OCI-M1 (cell line): ENCODE measurements at regions not wholly inside any gene's neighbourhood (a gene's known extent, or its start where the extent isn't known, plus 50 kb on each side); places are given as distances from the start of the nearest gene placed in this dataset.
"Not testable (repeated sequence)": the region's sequence is repeated elsewhere in the genome, so short reads cannot be mapped to it uniquely, and the experiment has no call there.

Experiments
- DNase-seq: peaks from one replicate; lab custom pipeline; 2025; lab: John Stamatoyannopoulos, UW

DNA sequence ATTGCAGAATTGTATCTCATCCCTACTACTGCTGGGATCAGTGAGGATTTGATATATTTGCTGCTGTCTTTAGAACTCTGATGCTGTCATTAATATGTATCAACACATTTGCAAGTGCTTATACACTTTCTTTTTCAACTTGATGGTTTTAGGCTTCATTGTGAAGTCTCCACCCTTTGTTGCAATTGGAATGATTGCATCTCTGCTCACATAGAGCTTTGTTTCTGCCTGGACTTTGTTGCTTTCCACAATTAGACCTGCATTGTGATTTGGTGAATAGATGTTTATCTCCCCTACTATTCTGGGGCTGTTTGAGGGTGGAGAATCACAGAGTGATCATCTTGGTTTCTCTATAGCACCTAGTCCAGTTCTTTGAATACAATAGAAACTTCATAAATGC is 666.7 kb downstream of the EPM2A start:
- no peak for DNase-seq

DNA sequence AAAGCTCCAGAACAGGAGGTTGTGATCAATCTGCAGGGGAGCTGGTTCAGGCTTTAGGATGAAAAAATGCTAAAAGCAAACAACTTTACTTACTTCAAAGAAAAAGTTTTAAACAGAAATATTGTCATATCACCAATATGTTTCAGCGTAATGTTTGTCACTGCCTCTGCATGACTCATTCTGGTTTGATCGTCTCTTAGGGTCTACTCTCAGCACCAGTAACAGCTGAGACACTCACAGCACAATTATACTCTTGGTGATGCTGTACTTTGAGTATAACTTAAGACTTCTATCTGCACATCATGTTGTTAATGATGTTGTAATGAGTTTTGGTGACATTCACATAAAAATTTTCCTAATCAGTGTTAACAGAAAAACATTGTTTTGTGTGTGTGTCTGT is 665.4 kb downstream of the EPM2A start:
- DNase-seq: no peak

DNA sequence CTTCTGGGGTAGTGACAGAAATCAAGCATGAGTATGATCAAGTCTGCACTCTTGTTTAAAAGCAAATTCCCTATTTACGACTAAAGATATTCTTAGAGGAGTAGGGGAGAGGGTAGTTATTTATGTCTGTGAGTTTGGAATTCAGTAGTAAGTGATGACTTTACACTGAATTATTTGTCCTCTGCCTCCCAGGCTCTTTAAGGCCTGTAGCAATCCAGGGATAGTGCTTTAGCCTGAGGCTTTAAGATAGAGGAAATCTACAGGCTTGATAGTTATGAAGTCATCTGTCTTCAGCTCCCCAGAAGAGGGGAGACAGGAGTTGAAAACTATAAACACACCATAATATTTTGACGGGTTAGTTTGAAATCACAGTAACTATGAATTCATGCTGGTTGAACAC is 664.5 kb downstream of the EPM2A start:
- DNase-seq: no peak

DNA sequence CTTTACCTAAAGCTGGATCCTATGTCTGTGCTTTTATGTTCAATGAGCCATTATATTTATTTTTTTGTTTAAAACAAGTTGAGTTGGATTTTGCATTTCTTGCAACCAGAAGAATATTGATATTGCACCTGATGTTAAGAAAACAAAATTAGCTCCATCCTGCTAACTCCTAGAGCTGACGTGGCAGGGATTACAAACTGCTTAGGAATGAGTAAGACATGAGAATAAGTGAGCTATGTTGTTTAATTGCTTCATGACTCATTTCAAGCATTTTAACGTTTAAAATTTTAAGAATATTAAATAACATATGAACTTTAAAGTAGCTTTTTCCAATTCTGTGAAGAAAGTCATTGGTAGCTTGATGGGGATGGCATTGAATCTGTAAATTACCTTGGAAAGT is 663.5 kb downstream of the EPM2A start:
- DNase-seq: no peak

DNA sequence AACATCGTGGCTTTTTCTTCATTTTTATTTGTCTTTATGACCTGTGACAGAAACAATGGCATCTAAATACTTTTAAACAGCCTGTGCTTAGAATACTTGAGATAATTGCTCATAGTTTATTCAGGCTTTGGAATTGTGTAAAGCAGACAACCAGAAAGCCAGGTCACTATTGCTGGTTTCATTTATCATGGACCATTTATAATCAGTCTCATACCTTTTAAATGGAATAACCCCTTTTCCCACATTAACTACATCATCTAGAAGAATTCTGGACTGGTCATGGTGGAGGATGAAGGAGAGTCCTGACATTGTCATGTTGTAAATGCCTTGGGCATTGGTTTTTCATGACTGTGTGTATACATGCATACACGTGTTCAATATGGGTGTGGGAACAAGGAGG is 661.5 kb downstream of the EPM2A start:
- no peak for DNase-seq

DNA sequence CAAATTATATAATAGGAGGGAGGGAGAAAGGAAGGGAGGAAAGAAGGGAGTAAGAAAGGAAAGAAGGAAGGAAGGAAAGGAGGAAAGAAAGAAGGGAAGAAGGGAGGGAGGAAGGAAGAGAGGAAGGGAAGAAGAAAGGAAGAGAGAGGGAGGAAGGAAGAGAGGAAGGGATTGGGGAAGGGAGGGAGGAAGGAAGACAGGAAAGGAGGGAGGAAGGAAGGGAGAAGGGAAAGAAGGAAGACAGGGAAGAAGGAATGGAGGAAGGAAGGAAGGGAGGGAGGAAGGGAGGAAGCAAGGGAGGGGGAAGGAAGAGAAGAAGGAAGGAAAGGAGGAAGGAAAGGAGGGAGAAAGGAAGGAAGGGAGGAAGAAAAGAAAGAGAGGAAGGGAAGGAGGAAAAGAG is 660.5 kb downstream of the EPM2A start:
- no peak for DNase-seq

DNA sequence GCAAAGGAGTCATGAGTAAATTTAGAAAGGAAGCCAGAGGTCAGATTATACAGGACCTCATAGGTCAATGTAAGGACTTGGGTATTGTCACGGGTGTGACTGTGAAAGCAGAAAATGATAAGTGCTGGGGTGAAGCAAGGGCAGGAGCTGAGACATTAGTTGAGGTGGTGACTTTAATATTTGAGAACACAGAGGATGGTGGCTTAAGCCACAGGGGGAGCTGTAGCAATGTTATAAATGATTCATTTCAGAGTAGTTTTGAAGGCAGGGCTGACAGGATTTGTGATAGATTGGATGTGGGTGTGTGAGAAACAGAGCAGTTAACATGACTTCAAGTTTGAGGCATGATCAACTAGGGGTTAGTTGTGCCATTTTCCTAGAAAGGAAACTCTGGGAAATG is 659.9 kb downstream of the EPM2A start:
- DNase-seq: peak; percentile 57

DNA sequence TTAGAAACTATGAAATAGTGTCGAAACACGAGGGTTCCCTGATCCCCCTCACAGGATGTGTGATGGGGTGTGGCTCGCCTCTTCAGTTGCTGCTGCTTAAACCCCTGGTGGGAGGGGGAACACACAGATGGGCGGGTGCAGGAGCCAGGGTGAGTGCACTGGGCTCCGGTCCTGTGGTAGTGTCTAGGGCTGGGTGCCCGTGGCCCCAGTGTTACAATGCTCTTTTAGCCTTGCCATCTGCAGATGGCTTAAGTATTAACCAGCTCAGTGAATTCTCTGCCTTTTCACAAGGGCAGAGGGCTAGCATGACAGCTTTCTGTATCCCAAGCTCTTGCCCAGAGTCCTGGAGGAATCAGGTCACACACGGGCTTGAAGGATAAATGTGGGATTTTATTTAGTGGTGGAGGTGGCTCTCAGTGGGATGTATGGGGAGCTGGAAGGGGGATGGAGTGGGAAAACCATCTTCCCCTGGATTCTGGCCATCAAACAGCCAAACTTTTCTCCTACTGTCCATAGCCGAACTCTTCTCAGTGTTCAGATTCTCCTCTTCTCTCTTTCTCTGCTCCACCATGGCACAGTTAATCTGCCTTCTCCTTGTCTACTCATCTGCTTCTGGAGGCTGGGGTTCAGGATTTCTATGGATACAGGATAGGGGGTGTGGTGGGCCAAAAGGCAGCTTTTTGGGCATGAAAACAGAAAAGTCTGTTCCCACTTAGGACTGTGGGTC is 659.0 kb downstream of the EPM2A start:
- no peak for DNase-seq

DNA sequence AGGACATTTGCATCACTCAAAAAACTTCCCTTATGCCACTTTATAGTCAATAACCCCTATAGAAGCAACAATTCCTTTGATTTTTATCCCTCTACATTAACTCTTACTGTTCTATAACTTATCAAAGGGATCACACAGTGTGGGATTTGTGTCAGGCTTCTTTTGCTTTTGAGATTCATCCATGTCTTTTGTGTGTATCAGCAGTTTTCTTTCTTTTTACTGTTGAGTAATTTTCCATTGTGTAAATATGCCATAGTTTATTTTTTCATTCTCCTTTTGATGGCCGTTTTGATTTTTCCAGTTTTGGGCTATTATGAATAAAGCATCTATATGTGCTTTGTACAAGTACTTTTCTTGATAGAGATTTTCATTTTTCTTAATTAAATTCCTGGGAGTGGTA is 657.9 kb downstream of the EPM2A start:
- no peak for DNase-seq

DNA sequence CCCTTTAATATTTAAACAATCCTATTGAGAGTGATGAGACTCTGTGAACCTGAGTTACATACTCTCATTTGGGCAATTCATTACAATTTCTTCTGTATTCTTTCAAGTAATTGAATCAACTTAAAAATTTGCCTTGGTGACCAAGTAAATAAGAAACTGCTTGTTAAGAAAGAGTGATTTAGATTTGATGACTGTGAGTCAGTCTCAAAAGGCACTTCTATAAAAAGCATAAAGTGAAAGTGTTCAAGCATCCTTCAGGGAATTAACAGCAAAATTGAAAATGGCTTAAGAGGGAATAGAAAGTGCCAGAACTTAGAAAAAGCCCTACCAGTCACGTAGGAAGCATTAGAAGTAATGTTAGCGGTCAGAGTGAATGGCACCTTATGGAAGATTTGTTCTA is 654.7 kb downstream of the EPM2A start:
- no peak for DNase-seq

DNA sequence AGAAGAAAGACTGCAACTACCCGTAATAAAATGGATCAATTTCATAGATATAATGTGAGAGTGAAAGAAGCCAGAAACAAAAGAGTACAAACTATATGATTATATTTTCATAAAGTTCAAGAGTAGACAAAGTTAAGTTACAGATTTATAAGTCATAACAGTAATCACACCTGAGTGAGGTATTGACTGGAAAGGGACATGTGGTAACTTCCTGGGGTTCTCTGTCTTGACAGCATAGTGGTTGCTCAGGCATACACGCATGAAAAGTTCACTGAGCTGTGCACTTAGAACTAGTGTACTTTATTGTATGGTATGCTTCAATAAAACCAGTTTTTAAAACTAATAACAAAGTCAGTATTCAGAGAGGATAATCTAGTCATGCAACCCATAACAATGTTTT is 653.6 kb downstream of the EPM2A start:
- DNase-seq: no peak

DNA sequence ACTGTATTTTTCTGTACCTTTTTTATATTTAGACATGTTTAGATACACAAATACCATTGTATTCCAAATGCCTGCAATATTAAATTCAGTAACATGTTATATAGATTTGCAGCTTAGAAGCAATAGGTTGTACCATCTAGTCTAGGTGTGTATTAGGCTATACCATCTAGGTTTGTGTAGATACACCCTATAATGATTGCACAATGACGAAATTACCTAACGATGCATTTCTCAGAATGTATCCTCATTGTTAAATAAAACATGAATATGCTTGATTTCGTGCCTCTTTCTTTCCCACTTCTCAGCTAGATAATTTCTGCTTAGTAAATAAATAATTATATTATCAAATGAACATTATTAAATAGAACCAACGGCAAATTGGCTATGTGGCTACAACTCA is 653.0 kb downstream of the EPM2A start:
- no peak for DNase-seq

DNA sequence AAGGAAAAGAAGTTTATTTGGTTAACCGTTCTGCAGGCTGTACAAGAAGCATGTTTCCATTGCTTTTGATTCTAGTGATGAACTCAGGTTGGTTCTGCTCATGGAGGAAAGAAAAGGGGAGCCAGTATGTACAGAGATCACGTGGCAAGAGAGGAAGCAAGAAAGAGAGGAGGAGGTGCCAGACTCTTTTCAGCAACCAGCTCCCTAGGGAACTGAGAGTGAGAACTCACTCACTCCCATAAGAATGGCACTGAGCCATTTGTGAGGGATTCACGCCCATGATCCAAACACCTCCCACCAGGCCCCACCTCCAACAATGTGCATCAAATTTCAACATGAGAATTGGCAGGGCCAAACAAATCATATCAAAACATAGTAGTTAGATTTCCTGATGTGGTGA is 649.1 kb downstream of the EPM2A start:
- DNase-seq: no peak

DNA sequence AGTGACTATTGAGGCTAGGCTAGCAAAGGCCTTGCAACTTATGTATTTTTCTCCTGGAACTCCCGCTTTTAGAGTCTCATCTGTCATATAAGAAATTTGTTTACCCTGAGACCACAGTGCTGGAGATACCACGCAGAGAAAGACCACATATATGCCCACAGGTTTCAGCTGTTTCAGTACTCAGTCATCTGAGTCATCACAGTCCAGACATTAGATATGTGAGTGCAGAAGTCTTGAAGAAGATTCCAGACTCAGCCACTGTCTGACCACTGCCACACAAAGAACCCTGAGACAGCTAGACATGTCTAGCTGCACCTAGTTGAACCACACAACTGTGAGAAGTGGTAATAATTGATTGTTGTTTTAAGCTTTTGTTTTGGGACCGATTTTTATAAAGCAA is 648.3 kb downstream of the EPM2A start:
- peak; percentile 15 for DNase-seq

DNA sequence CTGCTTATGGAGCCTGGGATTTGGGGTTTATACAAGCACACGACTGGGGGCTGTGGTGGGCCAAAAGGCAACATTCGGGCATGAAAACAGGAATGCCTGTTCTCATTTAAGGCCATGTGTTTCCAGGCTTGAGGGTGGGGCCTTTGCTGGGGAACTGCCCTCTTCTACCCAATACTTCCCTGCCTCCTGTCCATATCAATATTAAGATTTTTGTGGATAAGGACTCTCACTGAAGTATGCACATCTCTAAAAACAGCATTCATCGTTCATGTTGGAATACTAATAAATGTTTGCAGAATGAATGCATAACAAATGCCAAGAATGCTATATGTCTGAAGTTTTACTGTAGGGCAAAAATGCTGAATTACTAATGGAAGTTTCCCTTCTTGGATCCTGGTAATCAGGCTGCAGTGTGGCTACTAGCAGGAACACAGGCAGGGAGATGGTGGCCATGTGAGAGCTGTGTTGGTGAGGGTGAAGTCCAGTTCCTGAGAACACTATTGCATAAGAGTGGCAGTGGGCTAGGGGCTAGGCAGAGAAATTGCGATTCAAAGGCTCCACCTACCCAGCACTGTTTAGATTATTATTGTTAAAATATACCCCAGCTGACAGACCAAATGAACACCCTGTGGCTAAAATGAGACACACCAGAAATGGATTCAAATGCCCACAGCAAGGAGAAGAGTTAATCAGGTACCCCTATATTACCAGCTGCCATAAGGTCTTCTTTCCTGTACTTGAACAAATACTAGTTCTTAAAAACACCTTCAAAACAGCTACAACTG is 644.3 kb downstream of the EPM2A start:
- no peak for DNase-seq

DNA sequence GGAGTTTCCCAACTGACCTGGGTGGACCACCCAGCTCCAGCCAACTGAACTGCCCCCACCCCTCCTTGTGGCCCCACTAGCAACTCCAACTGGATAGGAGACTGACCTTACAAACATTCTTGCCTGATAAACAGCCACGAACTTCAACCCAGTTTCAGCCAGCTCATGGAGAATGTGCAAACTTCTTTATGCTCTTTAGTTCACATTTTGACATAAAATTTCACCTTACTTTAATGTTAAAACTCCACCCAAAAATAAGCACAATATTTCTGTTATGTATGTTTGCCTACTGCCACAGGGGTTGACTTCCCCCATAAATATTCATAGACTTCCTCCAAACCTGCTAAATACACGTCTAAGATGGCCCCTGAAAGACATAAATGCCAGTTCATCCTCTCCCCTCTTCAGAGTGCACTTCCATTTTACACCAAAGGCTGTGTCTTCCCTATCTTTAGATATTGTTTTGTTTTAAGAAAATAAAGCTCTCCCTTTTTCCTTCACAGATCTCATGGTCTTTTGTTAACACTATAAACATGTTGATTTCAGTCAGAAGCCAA is 643.7 kb downstream of the EPM2A start:
- no peak for DNase-seq

DNA sequence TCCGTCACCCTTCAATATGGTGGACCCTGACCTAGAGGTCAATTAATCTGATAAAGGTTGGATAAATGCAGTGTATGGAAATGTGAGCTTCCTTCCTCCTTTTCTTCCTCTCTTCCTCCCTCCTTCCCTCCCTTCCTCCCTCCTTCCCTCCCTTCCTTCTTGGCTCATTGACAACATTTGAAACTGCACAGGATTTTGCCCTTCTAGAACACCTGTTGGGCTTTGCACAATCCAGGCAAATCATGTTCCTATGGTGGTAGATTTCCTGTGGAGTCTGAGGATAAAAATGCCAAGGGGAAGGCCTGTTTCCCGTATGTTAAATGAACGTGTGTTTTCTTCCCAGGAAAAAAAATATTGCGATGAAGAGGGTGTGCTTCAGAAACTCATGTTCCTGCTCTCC is 642.8 kb downstream of the EPM2A start:
- DNase-seq: no peak

DNA sequence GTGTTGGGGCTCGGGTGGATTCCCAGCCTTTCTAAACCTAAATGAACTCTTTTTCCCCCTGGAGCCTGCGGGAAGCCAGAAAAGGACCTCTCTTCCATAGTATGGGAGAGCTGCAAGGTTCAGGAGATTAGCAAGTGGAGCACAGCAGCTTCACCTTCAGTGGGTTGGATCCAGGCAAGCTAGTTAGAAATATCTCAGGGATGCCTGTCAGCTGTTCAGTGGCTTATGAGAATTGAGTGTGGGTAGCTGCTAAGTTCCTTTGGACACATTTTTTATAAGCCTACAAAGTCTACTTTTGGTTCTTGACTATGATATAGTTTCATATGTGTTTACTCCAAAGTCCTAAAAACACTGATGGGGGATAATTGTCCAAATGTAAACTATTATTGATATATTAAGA is 642.1 kb downstream of the EPM2A start:
- no peak for DNase-seq

DNA sequence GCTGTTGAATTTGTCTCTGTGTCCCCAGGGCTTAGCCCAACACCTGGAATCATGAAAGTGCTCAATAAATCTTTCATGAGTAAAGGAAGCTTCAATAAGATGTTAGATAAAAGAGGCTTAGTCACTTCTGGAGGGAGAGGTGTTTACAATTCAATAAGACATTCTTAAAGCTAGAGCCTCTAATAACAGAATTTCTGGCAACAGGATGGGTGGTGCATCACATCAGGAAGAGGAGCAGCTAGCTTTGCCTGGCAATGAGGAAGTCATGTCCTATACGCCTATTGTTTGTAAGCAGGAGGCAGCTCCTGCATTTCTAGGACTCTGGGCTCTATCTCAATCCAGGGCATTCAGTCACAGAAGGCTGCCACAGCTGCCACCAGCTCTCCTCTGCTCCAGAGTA is 638.5 kb downstream of the EPM2A start:
- DNase-seq: no peak

DNA sequence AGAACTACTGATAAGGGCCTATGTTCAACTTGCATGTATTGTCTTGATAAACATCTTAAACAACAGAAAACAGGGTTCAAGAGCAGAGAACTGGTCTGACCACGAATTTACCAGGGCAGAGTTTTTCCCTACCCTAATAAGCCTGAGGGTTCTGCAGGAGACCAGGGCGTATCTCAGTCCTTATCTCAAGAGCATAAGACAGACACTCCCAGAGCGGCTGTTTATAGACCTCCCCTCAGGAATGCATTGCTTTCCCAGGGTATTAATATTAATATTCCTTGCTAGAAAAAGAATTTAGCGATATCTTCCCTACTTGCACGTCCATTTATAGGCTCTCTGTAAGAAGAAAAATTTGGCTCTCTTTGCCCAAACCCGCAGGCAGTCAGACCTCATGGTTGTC is 637.2 kb downstream of the EPM2A start:
- DNase-seq: not testable (repeated sequence)

DNA sequence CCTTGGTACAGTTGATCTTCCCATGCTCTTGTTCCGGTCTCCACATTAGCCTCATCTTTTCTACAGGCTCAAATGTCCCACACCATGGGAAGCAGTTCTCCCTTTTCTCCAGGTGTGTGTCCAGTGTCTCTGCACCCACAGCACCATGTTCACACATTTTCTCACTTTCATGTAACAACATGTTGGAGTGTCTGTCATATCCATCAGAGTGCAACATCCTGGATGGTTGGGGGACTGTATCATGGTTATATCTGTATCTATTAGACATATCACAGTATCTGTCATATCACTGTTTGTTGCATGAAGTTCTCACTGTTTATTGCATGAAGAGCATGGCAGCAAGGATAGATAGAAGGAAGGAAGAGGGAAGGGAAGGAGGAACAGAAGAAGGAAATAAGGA is 635.6 kb downstream of the EPM2A start:
- DNase-seq: no peak

DNA sequence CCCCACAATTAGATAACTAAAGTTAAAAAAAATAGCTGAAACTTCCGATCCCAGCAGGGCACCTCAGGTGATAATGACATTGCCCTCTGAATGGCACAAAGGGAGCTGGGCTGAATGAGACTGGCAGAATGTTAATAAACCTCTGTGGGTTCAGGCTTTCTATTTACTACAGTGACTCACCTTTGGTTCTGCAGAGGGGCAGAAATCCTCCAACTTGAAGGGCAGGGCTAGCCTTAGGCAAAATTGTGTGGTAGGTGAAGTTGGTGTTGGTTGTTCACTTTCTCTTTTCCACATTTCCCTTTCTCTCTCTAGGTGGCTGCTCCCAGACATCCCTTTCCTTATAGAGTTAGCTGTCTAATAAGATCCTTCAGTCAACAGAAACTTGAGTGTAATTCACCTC is 625.2 kb downstream of the EPM2A start:
- no peak for DNase-seq

DNA sequence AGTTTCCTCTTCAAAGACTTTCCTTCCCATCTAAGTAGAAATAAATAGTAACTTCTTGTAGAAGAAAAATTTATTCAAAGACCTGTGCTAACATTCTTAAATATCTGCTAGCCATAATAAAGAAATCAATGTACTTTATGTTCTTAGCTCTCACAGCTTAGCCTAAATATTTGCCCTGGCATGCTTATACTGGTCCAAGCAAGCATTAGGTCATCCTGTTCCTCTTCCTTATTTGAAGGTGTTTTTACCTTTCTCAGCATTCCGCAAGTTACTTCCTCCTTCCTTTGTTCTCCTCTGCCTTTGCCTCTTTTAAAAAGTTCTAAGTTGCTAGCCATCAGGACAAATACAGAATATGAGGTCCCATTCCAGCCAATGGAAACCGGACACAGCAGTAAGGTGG is 623.9 kb downstream of the EPM2A start:
- not testable (repeated sequence) for DNase-seq
